RWPE2 (cell line): ENCODE measurements at regions not wholly inside any gene's neighbourhood (a gene's known extent, or its start where the extent isn't known, plus 50 kb on each side); places are given as distances from the start of the nearest gene placed in this dataset.

Experiments used
- ATAC-seq: fragments of 200-7000 bp; cut with Tn5 transposase; 3 replicates; pipeline ENCODE4 v1.9.1; 2021; ENCODE audit warnings: low read depth
- DNase-seq: peaks from one replicate; pipeline ENCODE4 v3.0.0-alpha.2; 2020; ENCODE audit warnings: low spot score
- H3K27ac ChIP-seq: fragments of 450-650 bp; 2 replicates; pipeline ENCODE4 v1.5.1; 2017; ENCODE audit warnings: mild to moderate bottlenecking; ENCODE audit not compliant: poor library complexity, severe bottlenecking
- H3K27me3 ChIP-seq: fragments of 250-450 bp; sonication (Bioruptor Pico); 2 replicates; pipeline ENCODE4 v1.5.1; 2021; ENCODE audit warnings: mild to moderate bottlenecking, moderate library complexity; ENCODE audit not compliant: insufficient read depth, poor library complexity, severe bottlenecking
- H3K36me3 ChIP-seq: fragments of 250-450 bp; sonication (Bioruptor Pico); 2 replicates; pipeline ENCODE4 v1.5.1; 2020; ENCODE audit warnings: low read depth, mild to moderate bottlenecking, moderate library complexity
- H3K4me1 ChIP-seq: fragments of 250-450 bp; sonication (Bioruptor Pico); 2 replicates; pipeline ENCODE4 v1.5.1; 2021; ENCODE audit warnings: mild to moderate bottlenecking, moderate library complexity; ENCODE audit not compliant: insufficient read depth, poor library complexity, severe bottlenecking
- H3K4me3 ChIP-seq: fragments of 250-450 bp; sonication (Bioruptor Pico); 2 replicates; pipeline ENCODE4 v1.5.1; 2021; ENCODE audit warnings: mild to moderate bottlenecking, moderate library complexity; ENCODE audit not compliant: severe bottlenecking
- H3K9me3 ChIP-seq: fragments of 250-450 bp; sonication (Bioruptor Pico); 2 replicates; pipeline ENCODE4 v1.5.1; 2021; ENCODE audit warnings: mild to moderate bottlenecking, moderate library complexity; ENCODE audit not compliant: severe bottlenecking
- TF ChIP-seq, protein P1 (sequence below): fragments of 450-650 bp; IDR thresholded peaks from one replicate; pipeline ENCODE4 v1.5.1; 2017; ENCODE audit warnings: mild to moderate bottlenecking, moderate library complexity; ENCODE audit not compliant: poor library complexity, severe bottlenecking

DNA sequence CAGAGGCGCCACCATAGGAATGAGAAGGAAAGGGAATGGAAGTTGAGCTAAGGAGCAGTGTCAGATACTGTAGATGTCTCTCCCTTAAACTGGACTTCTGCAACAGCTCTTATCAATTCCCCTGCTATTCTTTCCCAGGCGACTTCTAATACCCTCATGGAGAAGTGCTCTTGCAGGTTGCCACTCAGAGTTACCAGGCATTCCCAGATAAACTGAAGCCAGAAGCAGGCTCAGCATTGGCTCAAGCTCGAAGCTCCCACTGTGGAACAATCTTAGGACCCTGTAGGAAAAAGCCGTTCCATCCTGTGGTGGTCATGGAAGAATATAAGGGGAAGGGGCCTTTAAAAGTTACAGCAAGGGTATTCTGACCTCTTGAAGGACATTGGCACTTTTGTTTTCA is 208.7 kb upstream of the PLET1 start:
- Histone ChIP-seq H3K4me3 (no peak overlapping the region), H3K4me1 (no peaks in the 10 kb centered on the region), H3K27me3 (no peaks in the 10 kb centered on the region), H3K36me3 (no peaks in the 10 kb centered on the region), H3K9me3 (no peaks in the 10 kb centered on the region), H3K27ac (no peak overlapping the region)
- ATAC-seq (no peak), DNase-seq (no peak)
- TF ChIP-seq, protein P1, sequence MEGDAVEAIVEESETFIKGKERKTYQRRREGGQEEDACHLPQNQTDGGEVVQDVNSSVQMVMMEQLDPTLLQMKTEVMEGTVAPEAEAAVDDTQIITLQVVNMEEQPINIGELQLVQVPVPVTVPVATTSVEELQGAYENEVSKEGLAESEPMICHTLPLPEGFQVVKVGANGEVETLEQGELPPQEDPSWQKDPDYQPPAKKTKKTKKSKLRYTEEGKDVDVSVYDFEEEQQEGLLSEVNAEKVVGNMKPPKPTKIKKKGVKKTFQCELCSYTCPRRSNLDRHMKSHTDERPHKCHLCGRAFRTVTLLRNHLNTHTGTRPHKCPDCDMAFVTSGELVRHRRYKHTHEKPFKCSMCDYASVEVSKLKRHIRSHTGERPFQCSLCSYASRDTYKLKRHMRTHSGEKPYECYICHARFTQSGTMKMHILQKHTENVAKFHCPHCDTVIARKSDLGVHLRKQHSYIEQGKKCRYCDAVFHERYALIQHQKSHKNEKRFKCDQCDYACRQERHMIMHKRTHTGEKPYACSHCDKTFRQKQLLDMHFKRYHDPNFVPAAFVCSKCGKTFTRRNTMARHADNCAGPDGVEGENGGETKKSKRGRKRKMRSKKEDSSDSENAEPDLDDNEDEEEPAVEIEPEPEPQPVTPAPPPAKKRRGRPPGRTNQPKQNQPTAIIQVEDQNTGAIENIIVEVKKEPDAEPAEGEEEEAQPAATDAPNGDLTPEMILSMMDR, result no peak

DNA sequence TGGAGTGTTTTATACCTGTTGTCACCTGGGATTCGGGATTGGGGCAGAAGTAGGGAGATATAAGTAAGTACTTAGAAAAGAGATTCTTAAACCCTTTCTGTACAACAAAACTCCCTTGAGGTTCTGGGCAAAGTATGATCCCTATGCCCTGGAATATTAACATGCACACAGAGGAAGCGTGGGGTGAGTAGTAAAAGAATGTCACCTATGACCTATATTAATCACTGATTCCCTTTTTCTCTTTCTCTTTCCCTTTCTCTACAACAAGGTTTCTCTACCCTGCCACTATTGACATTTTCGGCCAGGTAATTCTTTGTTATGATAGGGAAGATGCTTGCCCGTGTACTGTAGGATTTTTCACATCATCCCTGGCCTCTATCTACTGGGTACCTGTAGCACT is 209.7 kb upstream of the PLET1 start:
- ATAC-seq (peak; percentile 78), DNase-seq (no peak)
- Histone ChIP-seq H3K27me3 (no peaks in the 10 kb centered on the region), H3K36me3 (no peaks in the 10 kb centered on the region), H3K4me1 (no peaks in the 10 kb centered on the region), H3K4me3 (no peak overlapping the region), H3K27ac (no peak overlapping the region), H3K9me3 (no peaks in the 10 kb centered on the region)
- TF ChIP-seq, protein P1, result no peak

DNA sequence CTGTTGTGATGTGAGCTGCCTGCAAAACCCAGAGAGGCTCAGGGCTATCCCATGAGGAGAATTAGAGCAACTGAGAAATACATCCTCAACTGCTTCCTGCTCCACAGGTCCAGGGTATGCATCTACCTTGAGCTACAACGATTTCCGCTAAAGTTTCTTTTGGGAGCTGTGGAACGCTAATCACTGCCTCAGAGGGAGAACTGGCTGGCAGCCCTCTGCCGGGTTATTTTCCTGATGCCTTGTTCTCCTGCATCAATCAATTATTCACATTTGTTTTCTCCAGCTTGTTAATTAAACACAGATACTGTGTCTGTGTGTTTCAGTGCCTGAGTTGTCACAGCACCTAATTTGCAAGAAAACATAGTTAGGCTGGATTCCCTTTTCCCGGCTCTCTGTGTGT is 211.1 kb upstream of the PLET1 start:
- Histone ChIP-seq H3K4me1 (no peaks in the 10 kb centered on the region), H3K4me3 (no peak overlapping the region), H3K27ac (no peak overlapping the region), H3K27me3 (no peaks in the 10 kb centered on the region), H3K9me3 (no peaks in the 10 kb centered on the region), H3K36me3 (no peaks in the 10 kb centered on the region)
- TF ChIP-seq, protein P1, result no peak
- ATAC-seq (no peak), DNase-seq (no peak)

DNA sequence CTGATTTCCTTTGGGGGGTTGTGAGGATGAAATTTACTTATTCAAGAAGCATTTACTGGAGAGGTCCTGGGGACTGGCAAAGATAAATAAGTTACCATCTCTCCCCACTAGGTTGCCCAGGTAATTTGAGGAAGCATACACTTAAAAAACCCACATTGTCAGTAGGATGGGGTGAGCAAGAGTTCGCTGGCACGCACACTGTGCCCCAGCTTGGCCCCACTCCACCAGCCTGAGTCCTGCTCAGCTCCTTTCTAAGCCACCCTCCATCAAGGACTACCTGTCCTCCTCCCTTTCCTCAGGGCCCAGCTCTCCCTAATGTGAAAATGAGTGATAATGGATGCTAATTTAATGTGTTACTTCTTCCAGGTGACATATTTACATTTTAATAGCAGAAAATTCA is 216.5 kb upstream of the PLET1 start:
- H3K4me3 ChIP-seq, result no peak overlapping the region

DNA sequence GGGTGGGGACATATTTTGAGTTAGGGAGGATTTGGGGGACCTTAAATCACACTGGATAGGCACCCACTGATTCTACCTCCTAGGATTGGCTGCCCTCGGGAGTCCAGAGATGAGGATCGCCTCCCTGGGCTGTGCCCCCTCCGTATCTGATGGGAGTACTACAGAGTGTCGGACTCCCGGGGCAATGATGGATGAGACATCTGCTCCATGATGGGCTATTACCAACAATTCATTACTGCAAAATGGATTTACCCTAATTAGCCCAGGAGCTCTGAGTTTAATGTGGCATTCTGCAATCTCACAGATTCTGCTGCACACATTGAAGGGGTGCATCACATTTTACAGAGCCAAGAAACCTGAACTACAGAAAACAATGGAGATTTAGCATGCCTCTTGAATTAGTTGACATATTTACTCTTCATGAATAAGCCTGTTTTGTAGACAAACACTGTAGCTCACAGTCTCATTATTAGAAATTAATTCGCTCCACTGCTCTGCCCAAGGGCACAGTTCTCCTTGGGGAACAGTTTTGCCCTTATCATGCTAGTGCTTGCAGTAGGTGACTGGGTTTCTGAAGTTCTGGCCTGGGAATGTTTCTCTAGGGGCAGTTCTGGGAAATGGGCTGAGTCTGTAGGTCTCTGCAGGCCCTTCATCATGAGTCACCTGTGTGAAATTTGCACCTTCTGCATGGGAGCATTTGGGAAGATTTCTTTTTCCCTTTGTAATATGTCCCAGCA is 217.1 kb upstream of the PLET1 start:
- Histone ChIP-seq H3K4me3 (no peak overlapping the region), H3K9me3 (no peaks in the 10 kb centered on the region), H3K4me1 (no peaks in the 10 kb centered on the region), H3K27ac (no peak overlapping the region), H3K36me3 (no peaks in the 10 kb centered on the region), H3K27me3 (no peaks in the 10 kb centered on the region)
- TF ChIP-seq, protein P1, result no peak
- DNase-seq (no peak), ATAC-seq (no peak)

More for the DNA sequence above, 216.5 kb upstream of the PLET1 start:
- H3K27ac ChIP-seq, result no peak overlapping the region
- H3K36me3 ChIP-seq, result no peaks in the 10 kb centered on the region
- H3K4me1 ChIP-seq, result no peaks in the 10 kb centered on the region
- no peaks in the 10 kb centered on the region for H3K9me3 ChIP-seq
- ATAC-seq (no peak), DNase-seq (no peak)
- TF ChIP-seq, protein P1, result no peak
- no peaks in the 10 kb centered on the region for H3K27me3 ChIP-seq
